Hindlimb muscle (tissue), 1 donor: ENCODE measurements at regions not wholly inside any gene's neighbourhood (a gene's known extent, or its start where the extent isn't known, plus 50 kb on each side); places are given as distances from the start of the nearest gene placed in this dataset.

ENCODE experiments used
- DNase-seq: peaks from one replicate; pipeline ENCODE4 v3.0.0-alpha.2; 2013

DNA sequence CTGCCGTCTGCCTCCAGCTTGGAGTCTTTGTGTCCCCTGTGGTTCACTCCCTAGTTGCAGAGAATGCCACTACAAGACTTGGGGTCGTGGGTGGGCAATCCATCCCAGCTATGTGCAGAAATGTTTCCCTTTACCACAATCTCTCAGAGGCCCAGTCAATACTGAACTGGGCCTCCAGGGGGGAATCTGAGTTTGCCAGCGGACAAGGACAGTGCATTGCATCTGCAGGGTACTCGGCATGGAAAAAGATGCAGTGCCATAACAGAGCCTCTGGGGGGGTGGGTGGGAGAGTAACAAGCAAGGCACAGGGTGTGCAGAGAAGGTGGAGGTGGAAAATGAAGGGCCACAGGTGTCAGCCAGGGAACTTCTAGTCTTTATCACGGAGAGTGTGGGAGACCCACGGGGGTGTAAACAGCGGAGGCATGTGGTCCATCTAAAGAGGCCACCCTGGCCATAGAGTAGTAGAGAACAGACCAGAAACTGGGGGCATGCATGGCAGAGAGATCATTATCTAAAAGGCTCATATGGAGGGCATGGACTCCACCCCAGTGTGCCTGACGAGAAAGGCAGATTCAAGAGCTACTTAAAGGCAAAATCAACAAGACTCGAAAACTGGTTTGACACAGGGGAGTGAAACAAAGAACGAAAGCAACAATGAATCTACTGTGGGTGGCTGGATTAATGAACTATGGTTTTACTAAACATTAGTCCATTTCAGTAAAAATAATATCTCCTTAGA is 182.4 kb downstream of the ANXA2 start:
- no peak for DNase-seq

DNA sequence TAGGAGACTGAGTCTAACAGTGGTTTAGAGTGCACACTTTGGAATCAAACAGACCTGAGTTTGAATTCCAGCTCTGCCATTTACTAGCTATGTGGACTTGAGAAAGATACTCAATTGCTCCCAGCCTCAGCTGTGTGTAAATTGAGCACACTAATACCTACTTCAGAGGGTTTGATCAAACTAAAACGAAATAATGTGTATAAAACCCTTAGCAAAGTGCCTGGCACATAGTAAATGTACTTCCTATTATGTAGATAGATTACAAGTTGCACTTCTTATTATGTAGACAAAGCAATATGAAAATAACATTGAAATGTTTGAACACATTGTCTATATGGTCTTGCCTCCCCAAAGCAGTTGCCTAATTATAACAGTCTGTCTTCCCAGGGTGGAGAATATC is 180.6 kb downstream of the ANXA2 start:
- DNase-seq: no peak

DNA sequence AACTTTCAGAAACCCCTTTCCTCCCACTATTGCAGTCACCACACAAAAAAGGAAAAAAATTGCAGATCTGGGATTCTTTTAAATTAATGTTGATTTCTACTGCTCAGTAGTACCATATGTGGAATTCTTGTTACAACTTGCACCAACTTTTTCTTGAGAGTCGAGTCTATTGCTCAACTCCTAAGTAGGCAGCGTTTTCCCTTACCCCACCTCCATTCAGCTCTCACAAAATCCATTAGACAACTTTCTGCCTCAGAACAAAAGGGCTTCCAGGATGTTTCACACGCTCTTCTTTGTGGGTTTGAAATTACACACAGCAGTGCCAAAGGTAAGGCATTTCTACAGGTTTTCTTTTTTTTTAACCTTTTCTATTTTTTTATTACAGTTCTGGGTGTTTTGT is 179.5 kb downstream of the ANXA2 start:
- DNase-seq: no peak

DNA sequence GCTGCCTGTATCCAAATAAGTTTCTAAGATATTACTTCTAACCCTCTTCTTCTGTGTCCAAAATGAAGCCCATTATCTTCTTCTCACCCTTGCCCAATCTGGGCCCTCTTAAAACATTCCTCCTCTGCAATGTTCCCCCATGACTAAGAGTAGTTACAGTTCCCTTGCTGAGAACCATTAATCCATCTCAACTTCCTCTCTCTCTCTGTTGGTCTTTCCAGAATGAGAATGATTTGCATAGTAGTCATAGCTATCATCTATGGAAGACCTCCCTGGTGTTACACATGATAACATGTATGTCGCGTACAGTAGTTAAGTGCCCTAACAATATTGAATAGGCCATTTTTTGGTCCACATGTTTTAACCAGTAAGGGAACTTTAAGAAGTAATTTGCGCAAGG is 177.9 kb downstream of the ANXA2 start:
- DNase-seq: no peak

DNA sequence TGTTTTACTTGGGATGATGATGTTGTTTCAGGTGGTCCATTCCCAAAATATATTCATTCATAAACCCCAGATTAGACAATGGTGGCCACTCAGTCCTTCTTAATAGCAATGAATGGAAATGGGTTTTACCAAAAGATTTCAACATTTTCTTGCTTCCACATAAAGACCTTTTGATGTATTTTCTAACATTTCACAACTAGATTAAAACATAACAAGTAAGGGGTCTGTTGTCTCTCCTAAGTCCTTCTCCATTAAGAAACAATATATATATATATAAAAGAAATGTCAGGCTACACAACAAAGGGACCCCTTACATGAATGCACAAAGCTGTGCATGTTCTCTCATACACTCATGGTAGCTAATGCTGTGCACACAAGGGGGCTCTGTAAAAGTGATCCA is 176.4 kb downstream of the ANXA2 start:
- DNase-seq: no peak

DNA sequence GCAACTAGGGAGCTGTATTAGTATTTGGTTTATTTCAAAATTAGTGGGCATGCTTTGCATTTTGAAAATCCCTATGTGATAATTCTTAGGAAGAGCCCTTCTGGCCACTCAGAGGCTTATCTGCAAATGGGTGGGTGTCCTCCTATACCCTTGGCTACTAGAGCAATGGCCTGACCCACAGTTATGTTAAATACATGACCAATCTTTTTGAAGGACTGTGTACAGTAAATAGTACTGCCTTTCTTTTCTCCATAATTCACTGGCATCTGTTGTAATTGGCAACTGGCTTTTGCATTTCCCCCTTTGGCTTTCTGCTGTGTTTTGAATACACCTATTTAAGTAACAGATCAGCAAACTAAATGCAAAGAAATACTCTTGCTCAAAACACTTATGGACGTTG is 175.4 kb downstream of the ANXA2 start:
- no peak for DNase-seq

DNA sequence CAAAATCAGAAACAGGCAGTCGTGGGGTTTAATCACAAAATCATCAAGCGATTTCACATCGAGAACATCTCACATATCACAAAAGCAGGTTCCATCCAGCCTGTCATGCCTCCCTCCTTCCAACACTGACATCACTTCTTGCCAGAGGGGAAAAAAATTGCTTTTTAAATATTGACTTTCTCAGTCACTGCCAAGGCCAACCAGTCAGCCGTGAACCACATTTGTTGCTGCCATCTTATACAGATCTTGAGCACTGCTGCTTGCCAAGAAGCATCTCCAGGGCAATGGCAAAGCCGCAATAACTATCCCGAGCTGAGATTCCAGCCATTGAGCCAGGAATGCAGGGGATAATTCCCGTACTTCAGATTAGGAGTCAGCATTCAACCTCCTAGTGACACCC is 174.6 kb downstream of the ANXA2 start:
- no peak for DNase-seq

DNA sequence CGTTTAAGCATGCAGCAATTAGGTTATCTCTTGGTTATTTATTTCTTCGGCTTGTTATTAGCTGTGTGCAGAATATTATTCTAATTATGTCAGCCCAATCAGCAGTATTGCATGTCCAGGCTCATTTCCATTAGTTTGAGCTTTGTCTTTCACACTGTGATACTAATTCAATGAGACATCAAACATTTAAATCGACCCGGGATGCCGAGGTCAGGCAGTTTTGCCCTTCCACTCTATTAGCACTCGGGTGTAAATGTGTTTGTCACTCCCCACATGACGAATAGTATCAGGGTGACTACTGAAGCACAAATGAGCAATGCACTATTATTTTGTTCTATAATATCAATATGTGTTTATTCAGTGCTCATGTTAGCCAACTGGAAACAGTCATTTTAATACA is 170.9 kb downstream of the ANXA2 start:
- DNase-seq: no peak

DNA sequence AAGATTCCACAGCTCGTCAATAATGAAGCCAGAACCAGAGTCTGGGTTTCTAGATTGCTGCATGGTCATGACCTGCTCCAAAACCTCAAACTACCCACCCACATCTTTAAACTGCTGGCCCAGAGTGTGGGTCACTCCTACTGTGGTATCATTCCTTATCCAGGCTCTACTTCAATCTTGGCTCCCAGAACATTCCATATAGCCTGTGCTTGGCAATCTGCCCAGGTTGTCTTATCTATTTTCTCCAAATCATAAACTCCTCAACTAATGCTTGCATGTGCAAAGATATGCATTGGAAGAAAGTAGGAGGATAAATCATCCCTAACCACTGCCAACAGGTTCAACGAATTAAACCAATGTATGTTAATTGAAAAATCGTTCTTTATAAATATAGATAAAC is 169.7 kb downstream of the ANXA2 start:
- no peak for DNase-seq

DNA sequence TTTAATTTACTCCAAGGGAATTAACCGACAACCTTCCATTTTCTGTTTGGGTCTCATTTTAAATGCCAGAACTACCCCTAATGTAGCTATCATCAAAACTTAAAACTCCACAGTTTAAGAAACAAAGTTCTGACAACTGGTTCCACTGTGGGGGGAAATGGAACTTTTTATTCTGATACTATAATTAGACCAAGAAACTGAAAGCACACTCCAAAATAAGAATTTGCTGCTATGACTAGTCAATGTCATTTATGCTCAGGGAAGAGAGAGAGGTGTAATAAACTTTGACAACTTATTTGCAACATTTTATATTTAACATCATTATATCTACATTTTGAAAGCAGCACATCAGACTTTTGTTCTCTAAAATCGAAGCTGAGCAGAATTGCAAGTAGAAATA is 169.2 kb downstream of the ANXA2 start:
- DNase-seq: no peak

DNA sequence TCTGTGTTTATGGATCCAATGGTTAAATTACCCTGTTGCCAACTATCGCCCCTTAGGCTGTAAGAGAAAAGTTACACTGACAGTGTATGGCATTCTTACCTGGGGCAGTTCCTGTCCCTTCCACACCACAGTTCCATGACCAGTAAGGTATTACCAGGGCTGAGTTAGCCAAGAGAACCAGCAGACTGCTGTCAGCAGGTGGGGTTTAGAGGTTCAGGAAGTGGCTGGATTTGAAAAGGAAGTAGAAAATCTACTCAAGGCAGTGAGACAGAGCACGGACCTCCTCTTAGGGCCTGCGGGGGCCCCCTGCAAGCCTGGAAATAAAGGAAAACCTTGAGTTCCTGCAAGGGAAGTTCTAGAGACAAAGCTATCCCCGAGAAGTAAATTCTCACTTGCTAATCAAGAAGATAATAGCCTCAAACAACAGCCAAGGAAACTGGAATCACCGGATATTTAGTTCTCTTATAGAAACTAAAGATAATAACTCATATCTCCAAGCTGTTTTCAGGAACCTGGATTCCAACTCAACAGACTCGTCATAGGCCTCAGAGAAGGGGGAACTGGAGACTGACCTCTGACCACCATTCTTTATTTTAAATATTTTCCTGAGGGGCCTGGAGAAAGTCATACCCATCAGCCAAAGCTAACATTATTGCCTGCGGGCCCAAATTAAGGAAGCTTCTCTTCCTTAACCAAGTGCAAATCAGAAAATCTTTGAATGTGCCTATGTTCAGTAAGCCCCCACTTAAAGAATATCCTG is 161.7 kb downstream of the ANXA2 start:
- no peak for DNase-seq

DNA sequence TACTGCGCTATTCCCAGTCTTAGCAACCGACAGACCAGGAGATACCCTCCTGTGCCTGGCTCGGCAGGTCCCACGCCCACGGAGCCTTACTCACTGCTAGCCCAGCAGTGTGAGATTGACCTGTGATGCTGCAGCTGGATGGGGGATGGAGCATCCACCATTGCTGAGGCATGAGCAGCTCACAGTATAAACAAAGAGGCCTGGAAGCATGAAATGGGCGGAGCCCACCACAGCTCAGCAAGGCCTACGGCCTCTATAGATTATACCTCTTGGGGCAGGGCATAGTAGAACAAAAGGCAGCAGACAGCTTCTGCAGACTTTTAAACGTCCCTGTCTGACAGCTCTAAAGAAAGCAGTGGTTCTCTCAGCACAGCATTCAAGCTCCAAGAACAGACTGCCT is 160.3 kb downstream of the ANXA2 start:
- DNase-seq: no peak

DNA sequence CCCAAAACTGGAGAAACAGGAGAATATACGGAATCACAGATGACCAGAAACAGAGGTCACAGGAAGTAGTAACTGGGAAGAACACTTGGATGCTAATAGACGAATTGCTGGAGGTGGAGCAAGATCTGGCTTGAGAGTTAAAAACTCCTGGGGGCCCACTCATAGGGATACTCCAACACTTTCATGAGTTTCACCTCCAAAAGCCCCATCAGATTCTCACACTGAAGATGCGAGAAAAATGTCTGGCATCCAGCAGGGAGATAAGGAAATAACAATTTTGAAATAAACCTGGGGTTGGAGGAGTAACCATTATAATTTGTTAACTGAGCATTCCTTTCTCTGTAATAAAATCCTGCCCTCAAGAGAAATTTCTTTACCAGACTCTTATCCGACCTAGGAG is 154.0 kb downstream of the ANXA2 start:
- no peak for DNase-seq

DNA sequence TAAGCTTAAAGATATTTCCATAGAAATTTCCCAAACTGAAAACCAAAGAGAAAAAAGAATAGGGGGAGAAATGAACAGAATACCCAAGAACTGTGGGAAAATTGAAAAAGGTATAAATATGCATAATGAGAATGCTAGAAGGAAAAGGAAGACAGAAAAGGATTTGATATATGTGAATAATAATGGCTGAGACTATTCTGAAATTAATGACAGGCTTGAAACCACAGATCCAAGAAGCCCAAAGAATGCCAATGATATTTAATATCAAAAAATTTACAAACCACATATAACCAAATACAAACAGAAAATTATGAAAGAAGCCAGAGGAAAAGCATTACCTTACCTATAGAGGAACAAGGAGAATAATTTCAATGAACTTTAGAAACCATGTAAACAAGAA is 153.0 kb downstream of the ANXA2 start:
- DNase-seq: no peak

DNA sequence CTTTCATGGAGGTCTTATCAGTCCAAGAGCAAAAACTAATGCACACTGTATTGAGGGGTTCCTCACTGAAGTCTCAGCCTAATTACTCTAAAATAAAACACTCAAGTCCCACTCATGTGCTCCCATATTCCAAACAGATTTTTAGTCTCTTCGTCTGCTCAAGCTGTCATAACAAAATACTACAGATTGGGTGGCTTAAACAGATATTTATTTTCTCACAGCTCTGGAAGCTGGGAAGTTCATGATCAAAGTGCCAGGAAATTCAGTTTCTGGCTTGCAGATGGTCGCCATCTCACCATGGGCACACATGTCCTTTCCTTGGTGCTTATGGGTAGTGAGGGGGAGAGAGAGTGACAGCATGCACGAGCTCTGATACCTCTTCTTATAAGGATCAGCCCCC is 147.5 kb downstream of the ANXA2 start:
- DNase-seq: no peak

DNA sequence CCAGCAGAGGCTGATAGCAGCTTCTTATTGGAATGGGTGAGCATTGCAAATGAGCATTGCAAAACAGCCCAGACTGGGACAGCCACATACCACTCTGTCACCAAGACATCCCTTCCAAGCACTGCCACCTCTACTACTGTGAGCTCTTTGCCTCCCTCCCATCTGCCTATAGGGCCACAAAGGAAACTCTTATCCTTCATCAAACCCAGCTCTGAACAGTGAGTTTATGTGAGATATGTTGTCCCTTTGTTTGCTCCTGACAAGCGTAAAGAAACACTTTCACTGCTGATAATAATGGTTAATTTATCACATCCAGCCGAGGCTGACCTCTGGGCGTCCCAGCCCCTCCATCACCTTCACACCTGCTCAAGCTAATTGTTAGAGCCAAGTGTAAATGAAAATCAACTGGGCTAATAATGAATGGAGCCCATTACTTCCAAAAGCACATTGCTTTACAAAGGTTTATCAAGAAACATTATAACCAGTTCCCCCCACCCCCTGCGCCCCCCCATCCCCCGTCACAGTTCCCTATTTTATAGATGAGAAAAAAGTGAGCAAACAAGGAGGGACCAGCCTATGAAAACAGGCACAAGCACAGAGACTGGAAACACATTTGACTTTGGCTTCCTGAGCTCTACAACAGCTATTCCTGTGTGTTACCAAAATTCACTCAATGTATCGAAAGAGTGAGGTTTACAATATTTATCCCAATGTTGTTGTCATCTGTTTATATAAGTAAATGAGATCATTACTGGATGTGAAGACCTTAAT is 146.3 kb downstream of the ANXA2 start:
- no peak for DNase-seq

DNA sequence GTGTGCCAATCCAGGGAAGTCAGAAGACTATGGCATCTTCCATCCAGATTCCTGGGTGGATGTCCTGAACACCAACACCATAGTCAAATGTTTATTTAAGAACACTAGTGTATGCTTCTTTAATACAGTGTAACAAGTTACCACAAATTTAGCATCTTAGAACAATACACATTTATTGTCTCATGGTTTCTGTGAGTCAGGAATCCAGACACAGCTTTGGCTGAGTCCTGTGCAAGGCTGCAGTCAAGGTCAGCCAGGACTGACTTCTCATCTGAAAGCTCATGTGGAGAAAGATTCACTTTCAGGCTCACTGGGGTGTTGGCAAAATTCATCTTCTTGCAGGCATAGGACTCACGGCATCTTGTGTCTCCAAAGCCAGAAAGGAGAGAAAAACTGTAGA is 143.4 kb downstream of the ANXA2 start:
- no peak for DNase-seq

DNA sequence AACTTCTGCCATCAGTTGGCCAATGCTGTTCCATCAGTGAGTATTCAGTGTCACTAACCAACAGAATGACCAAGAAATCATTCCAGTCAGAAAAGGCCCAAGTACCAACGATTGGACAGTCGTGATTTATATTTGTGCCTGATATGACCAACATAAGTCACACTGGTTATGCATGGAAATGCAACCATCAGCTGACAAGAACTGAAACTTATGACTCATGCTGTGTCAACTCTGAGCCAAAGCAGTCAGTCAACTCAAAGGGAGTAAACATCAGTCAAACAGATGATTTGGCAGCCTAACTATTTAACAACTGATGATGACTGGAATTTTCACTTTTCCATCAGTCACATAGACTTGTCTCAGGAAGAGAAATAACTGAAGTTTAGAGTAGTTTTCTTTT is 142.4 kb downstream of the ANXA2 start:
- DNase-seq: no peak

DNA sequence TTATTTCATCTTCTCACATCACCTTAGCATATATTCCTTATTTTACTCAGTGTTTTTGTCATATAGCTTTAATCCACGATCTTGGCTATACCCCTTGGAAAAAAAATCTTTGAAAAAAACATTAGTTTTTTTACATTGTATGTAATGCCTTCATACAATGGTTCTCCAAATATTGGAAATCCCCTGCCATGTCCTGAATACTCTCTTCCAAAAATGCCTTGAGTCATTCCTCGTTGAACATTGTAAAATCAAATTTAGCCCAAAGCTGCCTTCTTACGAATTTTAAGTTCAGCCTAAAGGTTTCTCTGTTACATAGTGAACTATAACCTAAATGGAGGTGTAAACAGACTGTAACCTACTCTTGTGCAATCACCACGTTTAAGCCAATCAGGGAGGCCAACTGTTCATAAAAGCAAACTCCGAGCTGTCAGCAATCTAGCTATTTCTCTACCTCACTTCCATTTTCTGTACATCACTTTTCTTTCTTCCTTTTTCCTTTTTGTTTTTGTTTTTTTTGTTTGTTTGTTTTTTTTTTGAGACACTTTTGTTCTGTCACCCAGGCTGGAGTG is 140.1 kb downstream of the ANXA2 start:
- DNase-seq: no peak

DNA sequence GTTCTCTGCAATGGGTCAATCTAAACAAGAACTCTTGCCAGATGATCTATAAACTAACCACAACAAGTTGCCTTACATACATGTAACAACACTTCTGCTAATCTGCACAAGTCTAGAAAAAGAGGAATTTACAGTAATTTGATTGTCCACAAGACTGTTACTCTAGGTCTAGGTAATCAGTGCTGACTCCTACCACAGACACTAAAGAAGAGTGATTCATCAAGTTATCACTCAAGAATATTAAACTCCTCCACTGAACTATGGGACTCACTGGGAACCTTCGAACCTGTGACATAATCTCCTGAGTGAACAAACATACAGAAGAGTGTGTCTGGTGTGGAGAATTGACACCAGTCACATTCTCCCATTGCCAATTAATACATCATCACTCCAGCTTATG is 138.3 kb downstream of the ANXA2 start:
- DNase-seq: no peak

DNA sequence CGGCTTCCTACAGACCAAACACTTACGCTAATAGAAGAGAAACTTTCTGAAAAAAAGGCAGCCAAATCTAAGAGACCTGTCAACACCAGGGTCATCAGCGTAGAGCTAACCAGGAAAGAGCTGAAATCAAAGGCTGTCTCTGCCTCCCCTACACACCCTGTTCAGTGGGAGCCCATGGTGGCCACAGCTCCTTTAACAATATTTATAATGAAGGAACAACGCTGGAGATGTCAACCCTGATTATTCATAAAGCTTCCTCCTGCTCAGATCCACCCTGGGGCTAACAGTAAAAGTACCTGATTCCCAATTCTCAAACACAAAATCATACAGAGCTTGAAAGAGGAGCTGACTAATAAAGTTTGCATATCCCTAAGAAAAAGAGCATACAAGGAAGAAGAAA is 133.7 kb downstream of the ANXA2 start:
- no peak for DNase-seq

DNA sequence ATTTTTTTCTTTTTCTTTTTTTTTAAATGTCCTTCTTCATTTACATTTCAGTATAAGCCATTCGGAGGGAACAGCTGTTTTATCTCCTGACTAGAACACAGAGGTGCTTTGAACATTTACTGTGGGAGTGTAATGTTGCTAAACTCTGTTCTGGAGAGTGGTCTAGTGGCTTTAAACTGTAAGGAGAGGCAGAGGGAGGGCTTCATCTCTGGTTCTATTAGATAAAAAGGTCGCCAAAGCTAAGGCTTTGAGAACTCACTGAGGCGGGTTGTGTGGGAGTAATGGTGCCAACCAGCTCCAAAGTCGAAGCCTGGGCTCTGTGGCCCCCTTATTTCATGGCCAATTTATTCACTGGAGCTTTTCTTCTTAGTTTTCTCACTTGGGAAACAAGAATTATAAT is 133.2 kb downstream of the ANXA2 start:
- no peak for DNase-seq

DNA sequence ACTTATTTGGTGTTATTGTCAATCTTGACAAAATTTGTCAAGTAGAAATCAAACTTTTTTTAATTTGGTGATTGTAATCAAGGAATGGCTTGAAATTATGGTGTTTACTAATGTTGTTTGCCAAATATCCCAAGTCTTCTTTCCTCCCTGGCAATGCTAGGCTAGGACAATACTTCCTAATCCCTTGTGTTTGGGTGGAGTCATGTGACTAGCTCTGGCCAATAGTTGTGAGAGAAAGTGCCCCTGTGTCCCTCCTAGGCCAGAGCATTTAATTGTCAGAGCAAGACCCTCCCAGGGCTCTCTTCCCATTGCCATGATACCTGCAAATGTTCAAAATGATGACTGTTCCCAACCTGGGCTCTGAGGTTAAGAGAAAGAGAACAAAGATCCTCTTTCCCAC is 132.7 kb downstream of the ANXA2 start:
- DNase-seq: no peak
